ENCODE measurements at regions not wholly inside any gene's neighbourhood (a gene's known extent, or its start where the extent isn't known, plus 50 kb on each side); places are given as distances from the start of the nearest gene placed in this dataset.

GRCh38 chr12:17793854-17794253 lies 296.1 kb downstream of the RERGL start:
- no peaks in the 10 kb centered on the region for H3K4me1 ChIP-seq
- intact Hi-C loops (cut with micrococcal nuclease; ENCODE audit: unreplicated experiment) = no loop called here
- Mint-ChIP-seq H3K4me3 (ENCODE audit: unreplicated experiment) (no peak overlapping the region), H3K27ac (ENCODE audit: unreplicated experiment) (no peak overlapping the region), H3K9me3 (ENCODE audit: unreplicated experiment) (no peaks in the 10 kb centered on the region), H3K27me3 (ENCODE audit: insufficient read depth, unreplicated experiment) (no peaks in the 10 kb centered on the region), H3K4me1 (ENCODE audit: low read depth, unreplicated experiment) (no peaks in the 10 kb centered on the region), H3K36me3 (ENCODE audit: insufficient read depth, unreplicated experiment) (no peaks in the 10 kb centered on the region)
- H3K36me3 ChIP-seq (ENCODE audit: control insufficient read depth, insufficient read depth, low read length) = no peaks in the 10 kb centered on the region
- DNase-seq = no peak
- CTCF ChIA-PET = no interaction called here
- BruUV-seq (replicated peaks) = no TSS peak
- no peaks in the 10 kb centered on the region for H3K9me3 ChIP-seq
- no peak for TF ChIP-seq CTCF (IDR thresholded peaks at IDR 0.05; ENCODE audit: insufficient read depth in 1 of 2, low read depth in 1 of 2, low read length in 1 of 2, severe bottlenecking in 1 of 2, unreplicated experiment in 1 of 2)
- H3K27me3 ChIP-seq (replicated peaks; ENCODE audit: control insufficient read depth, insufficient read depth, low read length) = no peaks in the 10 kb centered on the region
- H3K4me3 ChIP-seq (ENCODE audit: low read depth, low read length) = no peak overlapping the region
- POLR2A ChIA-PET = no interaction called here

- intact Hi-C loops (cut with micrococcal nuclease; ENCODE audit: unreplicated experiment) = loop anchor here (5.0 kb wide), 1 partner anchor 84 kb away; no protein-coding TSS in a partner anchor
- Histone ChIP-seq H3K27me3 (replicated peaks; ENCODE audit: control insufficient read depth, insufficient read depth, low read length) (no peaks in the 10 kb centered on the region), H3K9me3 (no peaks in the 10 kb centered on the region), H3K36me3 (ENCODE audit: control insufficient read depth, insufficient read depth, low read length) (no peaks in the 10 kb centered on the region), H3K4me3 (ENCODE audit: low read depth, low read length) (no peak overlapping the region), H3K4me1 (no peaks in the 10 kb centered on the region)
- no peak overlapping the region for H3K27ac Mint-ChIP-seq (ENCODE audit: unreplicated experiment)
- POLR2A ChIA-PET = no interaction called here
- CTCF ChIA-PET = no interaction called here
- TF ChIP-seq CTCF (IDR thresholded peaks at IDR 0.05; ENCODE audit: insufficient read depth in 1 of 2, low read depth in 1 of 2, low read length in 1 of 2, severe bottlenecking in 1 of 2, unreplicated experiment in 1 of 2) = no peak
- peaks cover 17% of the 10 kb centered on the region for H3K9me3 Mint-ChIP-seq (ENCODE audit: unreplicated experiment)
- H3K4me3 Mint-ChIP-seq (ENCODE audit: unreplicated experiment) = no peak overlapping the region
- no peak for DNase-seq
- no peaks in the 10 kb centered on the region for H3K36me3 Mint-ChIP-seq (ENCODE audit: insufficient read depth, unreplicated experiment)
- no TSS peak for BruUV-seq (replicated peaks)
- H3K4me1 Mint-ChIP-seq (ENCODE audit: low read depth, unreplicated experiment) = no peaks in the 10 kb centered on the region
- H3K27me3 Mint-ChIP-seq (ENCODE audit: insufficient read depth, unreplicated experiment) = peaks cover 4% of the 10 kb centered on the region
Observed at GRCh38 chr12:17778242-17778641, 311.8 kb downstream of the RERGL start.

DNA sequence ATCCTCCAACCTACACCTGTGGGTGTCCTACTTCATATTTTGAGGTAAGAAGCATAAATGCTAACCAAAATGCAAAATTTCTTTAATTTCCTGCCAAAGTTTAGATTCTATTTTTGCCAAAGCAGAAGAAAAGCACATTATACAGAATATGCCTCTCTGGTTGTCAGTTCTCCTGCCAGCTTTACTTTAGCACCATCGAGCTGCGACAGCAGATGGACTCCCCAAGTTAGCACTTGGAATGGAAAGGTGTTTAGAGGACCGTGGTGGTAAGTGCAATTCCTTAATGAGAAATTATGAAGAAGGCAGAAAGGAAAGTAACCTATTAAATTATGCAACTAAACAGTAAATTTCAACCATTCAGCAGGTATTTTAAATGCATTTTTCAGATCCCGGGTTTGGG lies 326.6 kb downstream of the RERGL start:
- Mint-ChIP-seq H3K27ac (ENCODE audit: unreplicated experiment) (no peak overlapping the region), H3K4me3 (ENCODE audit: unreplicated experiment) (no peak overlapping the region), H3K9me3 (ENCODE audit: unreplicated experiment) (no peaks in the 10 kb centered on the region), H3K27me3 (ENCODE audit: insufficient read depth, unreplicated experiment) (peaks cover 3% of the 10 kb centered on the region), H3K36me3 (ENCODE audit: insufficient read depth, unreplicated experiment) (no peaks in the 10 kb centered on the region), H3K4me1 (ENCODE audit: low read depth, unreplicated experiment) (no peaks in the 10 kb centered on the region)
- CTCF ChIA-PET = no interaction called here
- BruUV-seq (replicated peaks) = no TSS peak
- H3K4me3 ChIP-seq (ENCODE audit: low read depth, low read length) = no peak overlapping the region
- no peaks in the 10 kb centered on the region for H3K36me3 ChIP-seq (ENCODE audit: control insufficient read depth, insufficient read depth, low read length)
- POLR2A ChIA-PET = no interaction called here
- no peaks in the 10 kb centered on the region for H3K9me3 ChIP-seq
- intact Hi-C loops (cut with micrococcal nuclease; ENCODE audit: unreplicated experiment) = loop anchor here (5.0 kb wide), 1 partner anchor 84 kb away; no protein-coding TSS in a partner anchor
- no peak for DNase-seq
- H3K27me3 ChIP-seq (replicated peaks; ENCODE audit: control insufficient read depth, insufficient read depth, low read length) = no peaks in the 10 kb centered on the region
- no peak for TF ChIP-seq CTCF (IDR thresholded peaks at IDR 0.05; ENCODE audit: insufficient read depth in 1 of 2, low read depth in 1 of 2, low read length in 1 of 2, severe bottlenecking in 1 of 2, unreplicated experiment in 1 of 2)
- H3K4me1 ChIP-seq = no peaks in the 10 kb centered on the region

Measured in Caco-2 (cell line).